GM18498 (cell line): ENCODE measurements at regions not wholly inside any gene's neighbourhood (a gene's known extent, or its start where the extent isn't known, plus 50 kb on each side); places are given as distances from the start of the nearest gene placed in this dataset.

Source experiments
- ATAC-seq: cut with Tn5 transposase; IDR thresholded peaks from one replicate; pipeline ENCODE4 v1.9.1; 2021; ENCODE audit warnings: mild to moderate bottlenecking, moderate library complexity; ENCODE audit not compliant: unreplicated experiment

DNA sequence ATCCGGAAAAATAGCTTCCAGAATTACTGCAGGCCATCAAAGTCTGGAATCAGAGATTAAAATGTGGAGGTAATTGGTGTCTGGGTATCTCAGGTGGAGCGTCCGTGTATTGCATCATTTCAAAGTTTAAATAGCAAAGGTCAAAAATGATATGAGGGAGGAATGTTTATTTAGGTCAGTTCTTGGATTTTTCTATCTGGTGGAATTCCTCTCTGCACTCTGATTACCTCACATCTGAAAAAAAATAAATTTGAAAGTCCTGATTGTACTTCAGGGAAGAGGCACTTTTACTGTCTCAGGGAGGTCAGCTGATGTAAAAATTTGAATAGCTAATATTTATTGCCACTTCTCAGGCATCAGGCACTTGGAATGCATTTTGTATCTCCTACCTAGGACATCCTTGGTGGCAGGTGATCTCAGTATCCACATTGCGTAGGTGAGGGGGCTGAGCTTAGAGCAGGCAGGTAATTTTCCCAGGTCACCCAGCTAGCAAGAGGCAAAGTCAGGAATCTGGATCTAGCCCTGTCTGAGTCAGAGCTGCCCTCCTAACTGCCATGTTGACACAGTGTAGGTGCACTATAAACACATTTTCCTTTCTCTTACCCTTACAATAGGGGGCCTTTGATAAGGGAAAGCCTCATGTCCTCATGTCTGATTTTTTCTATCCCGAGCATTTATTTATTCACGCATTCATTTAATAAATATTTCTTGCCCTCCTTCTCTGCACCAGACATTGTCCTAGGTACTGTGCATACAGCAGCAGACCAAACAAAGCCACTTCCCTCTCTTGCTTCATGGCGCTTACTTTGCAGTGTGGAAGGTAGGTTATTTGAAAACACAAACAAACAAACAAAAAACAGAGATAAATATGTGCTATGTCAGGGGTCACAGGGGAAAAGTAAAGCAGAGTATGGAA is 454.3 kb downstream of the HAPSTR1 start:
- ATAC-seq: no peak

DNA sequence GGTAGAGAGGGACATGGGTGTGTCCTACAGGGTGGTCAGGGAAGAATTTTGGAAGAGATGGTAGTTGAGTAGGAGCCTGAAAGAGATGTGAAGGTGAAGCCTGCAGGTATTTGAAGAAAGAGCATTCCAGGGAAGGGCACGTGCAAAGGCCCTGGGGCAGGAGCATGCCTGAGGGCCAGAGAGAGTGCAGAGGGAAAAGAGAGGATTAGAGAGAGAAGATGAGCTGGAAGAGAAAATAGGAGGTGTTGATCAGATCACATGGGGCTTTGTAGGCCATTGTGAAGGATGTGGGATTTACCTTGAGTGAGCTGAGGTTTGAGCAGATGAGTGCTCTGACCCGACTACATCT is 455.0 kb downstream of the HAPSTR1 start:
- ATAC-seq: no peak

DNA sequence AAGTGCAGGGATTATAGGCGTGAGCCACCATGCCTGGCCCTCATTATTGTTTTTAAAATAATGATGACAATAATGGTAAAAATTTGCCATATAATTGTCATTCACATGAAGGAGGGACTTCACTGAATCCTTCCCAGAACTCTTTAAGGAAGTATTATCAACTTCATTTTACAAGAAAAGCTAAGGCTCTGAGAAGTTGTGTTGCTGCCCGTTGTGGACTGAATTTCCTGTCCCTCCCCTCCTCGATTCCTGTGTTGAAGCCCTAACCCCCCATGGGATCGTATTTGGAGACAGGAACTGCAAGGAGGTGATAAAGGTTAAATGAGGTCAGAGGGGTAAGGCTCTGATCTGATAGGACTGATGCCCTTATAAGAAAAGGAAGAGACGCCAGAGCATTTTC is 458.0 kb downstream of the HAPSTR1 start:
- ATAC-seq: no peak

DNA sequence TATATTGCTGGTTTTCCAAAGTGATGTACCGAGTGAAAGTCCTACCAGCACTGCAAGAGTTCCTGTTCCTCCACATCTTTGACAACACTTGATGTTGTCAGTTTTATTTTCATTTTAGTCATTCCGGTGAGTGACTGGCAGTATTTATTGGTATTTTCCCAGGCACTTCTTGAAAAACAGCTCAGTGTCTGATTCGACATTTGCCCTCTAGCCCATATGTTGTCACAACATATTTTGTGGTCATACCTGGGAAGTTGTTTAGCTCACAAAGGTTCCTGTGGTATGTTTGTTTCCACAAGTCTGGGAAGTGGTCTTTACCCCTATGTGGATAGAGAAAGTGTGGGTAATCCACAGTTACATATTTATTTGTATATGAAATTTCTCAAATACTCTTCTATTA is 463.6 kb downstream of the HAPSTR1 start:
- ATAC-seq: no peak

DNA sequence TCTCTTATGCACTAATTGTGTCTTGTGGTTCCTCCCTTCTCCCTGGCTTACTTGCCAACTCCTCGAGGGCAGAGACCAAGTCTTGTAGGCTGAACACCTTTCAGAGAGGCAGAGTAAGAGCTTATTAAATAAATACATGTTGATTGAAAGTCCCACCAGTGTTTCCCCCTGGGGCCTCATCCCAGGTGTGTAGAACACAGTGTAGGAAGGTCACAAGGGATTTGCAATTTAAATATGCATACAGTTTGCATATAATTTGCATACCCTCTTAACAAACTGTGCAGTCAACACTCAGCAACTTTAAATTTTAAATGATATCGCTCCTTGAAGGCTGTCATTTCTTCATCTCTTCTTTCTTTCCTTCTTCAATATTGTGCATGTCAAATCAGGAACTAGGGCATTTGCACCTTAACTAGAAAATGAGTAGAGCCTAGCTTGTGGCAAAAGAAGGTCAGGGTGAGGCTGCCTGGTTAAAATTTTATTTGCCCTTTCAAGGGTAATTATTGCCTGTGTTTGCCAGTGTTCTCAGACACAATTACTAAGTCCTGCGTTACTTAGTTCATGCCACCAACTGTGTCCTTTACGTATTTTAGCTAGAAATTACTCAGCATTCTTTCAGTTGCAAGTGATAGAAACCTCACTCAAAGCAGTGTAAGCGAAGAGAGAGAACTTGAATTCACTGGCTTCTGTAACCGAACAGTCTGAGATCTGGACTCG is 465.7 kb downstream of the HAPSTR1 start:
- ATAC-seq: no peak

DNA sequence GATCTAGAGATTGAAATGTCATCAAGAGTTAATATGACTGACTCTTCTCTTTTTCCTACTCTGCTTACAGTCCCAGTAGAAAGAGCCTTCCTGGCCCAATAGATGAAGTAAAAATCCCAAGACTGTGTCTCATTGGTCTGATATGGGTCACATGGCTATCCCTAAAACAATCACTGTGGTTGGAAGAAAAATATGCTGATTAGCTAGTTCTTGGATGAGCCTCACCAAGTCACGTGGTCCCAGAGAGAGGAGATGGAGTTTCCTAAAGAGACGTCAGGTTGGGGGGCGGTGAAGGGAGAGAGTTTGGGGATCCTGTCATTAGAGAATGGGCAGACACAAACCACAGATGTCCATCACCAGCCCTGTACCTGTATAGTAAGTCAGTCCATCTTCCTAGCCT is 466.3 kb downstream of the HAPSTR1 start:
- no peak for ATAC-seq

DNA sequence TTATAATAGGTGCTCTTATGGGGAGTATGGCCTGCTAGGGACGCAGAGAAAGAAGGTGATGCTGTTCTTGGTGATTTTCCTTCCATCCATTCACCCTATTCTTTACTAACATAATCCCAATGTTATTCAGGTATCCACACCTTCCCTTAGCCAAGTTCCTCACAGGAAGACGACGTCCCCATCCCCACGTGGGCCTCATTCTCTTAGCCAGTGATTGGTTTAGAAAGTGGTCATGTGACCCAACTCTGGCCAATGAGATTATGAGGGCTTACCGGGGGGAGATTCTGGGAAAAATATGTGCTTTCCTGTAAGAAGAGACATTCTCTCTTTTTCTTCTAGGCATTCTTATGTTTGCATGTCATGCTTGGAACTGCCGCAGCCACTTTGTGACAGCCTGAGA is 474.7 kb downstream of the HAPSTR1 start:
- ATAC-seq: no peak

DNA sequence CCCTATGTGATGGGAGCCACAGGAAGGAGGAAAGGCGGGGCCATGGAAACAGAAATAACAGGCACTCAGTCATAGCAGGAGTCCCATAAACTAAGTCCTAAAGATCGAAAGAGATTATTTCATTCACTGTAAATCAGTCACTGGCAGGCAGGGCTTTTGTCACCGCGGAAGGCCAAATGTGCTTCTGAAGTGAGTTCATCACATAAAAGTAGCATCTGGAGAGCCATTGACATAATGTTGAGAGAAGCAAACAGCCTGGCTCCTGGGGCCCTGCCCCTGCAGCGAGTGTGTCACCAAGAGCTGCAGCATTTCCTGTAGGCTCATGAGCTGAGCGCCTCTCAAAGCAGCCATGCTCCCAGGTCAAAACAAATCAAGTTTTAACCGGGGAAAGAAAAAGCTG is 476.2 kb downstream of the HAPSTR1 start:
- ATAC-seq: no peak

DNA sequence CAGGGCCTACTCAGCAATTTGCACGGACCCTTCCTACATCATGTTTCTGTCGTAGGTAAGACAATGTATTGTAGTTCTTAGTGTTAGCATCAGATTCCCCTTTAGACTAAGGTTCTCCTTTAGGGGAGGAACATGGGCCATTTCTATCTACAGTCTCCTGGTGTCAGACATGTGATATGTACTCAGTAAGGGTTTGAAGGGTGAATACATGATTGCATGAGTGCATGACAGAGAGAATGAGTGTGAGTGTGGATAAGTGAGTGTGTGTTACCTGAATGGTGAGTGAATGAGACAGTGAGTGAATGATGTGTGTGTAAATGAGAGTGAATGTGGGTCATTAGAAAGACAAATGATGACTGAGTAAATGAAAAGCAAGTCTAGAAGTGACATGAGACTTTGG is 476.8 kb downstream of the HAPSTR1 start:
- no peak for ATAC-seq

DNA sequence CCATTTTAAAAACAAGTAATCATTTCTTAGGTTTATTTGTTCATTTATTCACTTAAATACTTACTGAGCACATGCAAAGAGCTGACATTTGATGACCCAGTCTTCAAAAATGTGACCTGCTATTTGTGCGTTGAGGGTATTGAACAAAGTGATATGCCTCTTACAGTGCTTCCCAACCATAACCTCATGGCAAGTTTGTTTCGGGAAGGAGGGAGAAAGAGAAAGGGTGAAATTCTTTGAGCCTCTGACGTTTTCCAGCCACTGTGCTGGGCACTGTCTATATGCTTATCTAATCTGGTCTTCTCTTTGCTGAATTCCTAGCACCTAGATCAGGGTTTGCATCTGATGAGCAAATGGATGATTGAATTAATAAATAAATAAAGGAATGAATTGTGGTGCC is 479.1 kb downstream of the HAPSTR1 start:
- ATAC-seq: no peak

DNA sequence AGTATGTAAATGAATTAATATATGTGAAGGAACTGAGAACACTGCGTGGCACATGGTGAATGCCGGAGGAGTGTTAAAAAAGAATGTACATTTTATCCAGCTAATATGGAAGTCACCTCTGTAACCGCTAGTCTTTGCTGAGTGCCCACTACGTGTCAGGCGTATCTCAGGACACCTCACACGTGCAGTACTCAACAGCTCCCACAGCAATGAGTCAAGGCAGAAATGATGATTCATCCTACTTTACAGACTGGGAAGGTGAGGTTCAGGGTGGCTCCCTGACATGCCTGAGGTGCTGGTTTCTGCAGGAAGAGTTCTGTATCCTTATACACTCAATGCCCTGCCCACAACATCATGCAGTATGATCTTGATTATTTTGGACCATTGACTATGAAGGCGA is 487.0 kb downstream of the HAPSTR1 start:
- no peak for ATAC-seq

DNA sequence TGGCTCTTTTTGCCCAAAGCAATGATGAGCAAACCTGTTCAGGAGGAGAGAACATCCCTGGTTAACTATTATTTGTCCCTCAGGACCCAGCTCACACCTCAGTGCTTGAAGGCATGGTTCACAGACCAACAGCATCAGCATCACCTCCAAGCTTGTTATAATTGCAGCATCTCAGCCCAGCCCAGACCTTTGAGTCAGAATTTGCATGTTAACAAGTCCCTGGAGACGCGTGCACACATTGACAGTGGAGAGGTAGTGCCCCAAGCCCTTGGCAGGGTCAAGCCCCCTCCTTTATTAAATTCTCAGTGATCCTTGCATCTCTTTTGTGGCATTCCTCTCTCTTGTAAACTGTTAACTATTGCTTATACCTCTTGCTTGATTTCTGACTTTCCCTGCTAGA is 488.6 kb downstream of the HAPSTR1 start:
- no peak for ATAC-seq

DNA sequence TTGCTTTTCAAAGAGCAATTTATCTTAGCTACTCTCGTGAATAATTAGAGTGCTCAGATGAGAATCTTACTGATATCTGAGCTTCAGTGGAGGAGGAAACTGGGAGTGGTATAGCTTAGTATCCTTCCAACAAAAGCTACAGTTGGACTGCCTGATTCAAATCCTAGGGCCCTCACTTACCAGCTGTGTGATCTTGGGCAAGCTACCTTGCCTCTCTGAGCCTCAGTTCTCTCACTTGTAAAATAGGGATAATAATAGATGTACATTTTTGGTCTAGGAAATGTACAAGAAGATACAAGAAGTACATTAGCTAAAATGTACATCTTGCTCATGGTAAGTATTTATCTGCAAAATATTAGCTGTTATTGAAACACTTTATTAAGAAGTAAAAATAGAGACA is 502.0 kb downstream of the HAPSTR1 start:
- no peak for ATAC-seq

DNA sequence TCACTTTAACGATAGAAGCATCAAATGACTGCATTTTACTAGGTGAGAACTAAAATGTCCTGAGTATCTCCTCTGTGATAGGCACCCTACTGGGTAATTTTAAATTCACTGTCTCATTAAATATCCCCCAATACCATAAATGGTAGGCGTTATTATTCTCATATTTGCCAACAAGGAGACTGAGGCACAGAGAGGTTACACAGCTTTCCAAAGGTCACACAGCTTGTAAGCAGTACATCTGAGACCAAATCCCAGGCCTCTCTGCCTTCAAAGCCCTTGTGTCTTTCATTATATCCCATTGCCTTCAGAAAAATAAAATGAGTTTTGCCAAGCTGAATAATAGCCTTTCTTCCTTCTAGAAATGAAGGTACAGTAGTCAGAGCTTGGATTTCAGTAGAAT is 502.6 kb downstream of the HAPSTR1 start:
- ATAC-seq: no peak

DNA sequence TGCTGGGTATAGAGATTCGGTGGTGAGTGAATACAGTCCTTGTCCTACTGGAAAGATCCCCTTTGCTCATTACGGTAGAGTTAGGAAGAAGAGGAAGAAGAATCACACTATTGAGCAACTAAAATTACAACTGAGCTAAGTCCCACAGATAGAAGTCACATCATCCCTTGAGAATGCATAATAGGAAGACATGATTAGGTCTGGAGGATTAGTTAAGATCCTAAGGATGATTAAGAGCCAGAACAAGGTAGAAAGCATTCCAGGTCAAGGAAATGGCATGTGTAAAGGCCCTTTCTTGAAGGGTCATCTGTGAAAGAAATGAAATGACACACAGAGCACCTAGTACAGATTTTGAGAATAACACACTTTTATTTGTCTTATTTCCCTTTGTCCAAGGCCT is 503.5 kb downstream of the HAPSTR1 start:
- no peak for ATAC-seq

DNA sequence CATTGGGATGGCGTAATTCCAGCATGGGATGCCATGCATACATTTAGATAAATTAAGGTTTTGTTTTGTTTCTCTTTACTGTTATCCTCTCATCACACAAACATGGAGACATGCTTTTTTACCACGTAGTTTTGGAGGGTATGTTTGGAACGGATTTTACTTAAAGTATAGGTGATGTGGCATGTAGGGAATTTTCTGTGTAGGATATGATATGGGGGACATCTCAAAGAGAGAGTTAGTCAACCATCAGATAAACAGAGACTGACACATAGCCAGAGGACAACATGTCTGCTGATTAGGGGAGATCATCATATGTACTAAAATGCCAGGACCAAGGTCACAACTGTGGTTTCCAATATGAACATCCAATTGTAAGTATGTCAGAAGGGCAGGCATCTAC is 503.9 kb downstream of the HAPSTR1 start:
- no peak for ATAC-seq

DNA sequence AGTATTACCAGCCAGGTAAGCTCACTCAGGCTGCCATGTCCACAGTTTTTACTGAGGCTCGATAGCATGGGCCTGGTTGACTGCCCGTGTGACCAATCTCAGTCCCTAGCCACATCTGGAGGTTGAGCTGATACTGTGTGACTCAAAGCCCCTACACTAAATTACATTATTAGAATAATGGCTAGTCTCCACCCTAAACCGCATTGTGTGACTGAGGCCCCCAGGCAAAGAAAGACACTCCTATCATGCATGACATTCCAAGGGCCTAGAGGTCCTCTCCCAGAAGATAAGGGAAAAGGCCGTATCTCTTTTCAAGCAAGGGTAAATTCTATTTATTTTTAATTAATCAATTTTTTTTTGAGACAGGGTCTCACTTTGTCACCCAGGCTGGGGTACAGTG is 505.3 kb downstream of the HAPSTR1 start:
- ATAC-seq: no peak

DNA sequence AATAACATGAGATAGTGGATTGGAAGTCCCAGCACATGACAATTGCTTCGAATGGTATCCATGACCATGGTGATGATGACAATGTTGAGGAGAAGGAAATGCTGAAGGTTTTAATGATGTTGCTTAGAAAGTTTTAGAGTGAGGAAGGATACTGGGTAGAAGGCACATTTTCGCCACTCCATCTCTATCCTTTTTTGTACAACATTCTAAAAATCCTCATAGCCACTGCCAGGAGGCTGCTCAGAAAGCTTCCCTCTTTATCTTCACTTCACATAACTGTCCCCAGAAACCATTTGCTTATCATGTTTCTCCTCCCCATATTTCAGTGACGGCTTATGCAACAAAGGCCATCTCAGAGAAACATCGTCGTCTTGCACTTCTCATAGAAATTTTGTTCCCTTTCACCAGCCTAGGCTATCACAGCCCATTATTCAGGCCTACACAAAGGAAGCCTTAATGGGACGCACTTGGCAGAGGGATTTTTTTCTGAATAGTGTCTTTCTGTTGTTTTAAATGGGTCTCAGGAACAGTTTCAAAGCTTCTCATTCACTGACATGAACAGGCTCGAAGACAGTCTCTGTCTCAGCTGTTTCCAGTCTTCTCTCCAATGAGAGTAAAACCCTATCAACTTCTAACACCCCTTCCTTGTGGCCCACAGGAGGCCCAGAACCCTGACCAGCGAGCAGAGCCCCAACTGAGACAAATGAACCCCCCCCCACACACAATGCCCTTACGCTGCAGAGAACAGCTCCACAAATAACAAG is 506.7 kb downstream of the HAPSTR1 start:
- no peak for ATAC-seq

DNA sequence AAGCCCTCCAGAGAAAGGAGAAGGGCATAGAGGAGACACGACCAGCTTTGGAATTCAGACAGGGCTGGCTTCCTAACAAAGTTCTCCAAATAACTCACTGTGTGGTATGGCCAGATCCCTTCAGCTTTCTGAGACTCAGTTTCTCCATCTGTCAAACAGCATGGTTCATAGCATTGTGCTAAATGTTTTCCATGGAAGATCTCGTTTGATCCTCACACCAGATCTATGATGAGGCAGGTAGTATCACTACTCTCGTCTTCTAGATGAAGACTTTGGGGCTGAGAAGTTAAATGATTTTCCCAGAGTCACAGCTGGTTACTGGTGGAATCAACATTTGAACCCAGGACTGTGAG is 507.3 kb downstream of the HAPSTR1 start:
- ATAC-seq: no peak

DNA sequence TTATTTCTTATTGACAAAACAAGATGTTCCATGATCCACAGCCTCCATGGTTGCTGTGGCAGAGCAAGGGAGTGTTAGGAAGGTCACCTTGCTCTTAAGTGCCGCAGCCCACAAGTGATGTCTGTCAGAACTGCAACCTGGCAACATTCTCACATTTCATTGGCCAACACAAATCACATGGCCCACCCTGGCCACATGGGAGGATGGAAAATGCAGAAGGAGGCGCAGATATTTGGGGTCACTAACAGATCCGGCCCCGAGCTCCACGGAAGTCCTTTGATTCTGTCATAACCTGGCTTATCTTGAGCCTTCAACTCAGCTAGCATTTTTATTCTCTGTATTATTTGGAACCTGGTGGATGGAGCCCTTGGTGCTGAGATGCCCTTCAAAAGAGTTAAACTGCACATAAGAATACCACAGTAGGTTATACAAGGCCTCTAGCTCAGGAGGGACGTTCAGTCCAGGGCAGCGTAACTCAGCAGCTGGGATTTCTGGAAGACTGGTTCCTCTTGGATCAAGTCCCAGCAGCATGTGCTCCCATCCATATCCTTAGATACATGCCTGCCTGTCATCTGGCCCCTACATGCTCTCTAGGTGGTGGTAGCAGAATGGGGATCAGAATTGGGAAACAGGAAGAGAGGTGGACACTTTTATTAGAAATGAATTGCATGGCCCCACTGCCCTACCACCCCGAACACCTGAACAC is 508.1 kb downstream of the HAPSTR1 start:
- no peak for ATAC-seq

DNA sequence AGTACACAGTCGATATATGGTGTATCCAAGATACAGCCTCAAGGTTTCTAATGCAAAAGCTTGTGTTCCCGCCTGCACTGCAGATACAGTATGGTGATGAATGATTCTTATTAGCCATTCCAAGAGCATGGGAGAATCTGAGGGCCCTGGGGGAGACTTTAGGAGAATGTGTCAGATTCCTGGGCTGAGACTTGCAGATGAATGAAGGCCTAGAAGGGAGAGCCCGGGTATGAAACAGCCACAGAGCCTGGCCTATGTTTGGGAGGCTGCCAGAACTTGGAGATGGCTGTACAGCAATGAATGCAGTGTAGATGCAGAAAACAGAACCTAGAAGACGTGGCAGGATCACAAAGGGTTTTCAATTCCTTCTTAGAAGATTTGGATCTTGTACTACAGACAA is 510.7 kb downstream of the HAPSTR1 start:
- ATAC-seq: no peak
